ENCODE measurements at regions not wholly inside any gene's neighbourhood (a gene's known extent, or its start where the extent isn't known, plus 50 kb on each side); places are given as distances from the start of the nearest gene placed in this dataset.

GRCh38 chr1:221396526-221396925 lies 345.4 kb downstream of the DUSP10 start:
- Histone ChIP-seq H3K27ac (no peak overlapping the region), H3K36me3 (replicated peaks) (no peaks in the 10 kb centered on the region), H3K4me3 (ENCODE audit: low read depth, low read length) (no peak overlapping the region), H3K27me3 (replicated peaks) (no peaks in the 10 kb centered on the region)
- in situ Hi-C loops (cut with HindIII; ENCODE audit: low pct_ligation_motif_present, low sequenced_read_pairs): no loop called here
- no peak for DNase-seq
- no peak for TF ChIP-seq CTCF (IDR thresholded peaks at IDR 0.05; ENCODE audit: low read depth, low read length, missing control alignments)

- DNase-seq: no peak
- in situ Hi-C loops (cut with HindIII; ENCODE audit: low pct_ligation_motif_present, low sequenced_read_pairs): no loop called here
- TF ChIP-seq CTCF (IDR thresholded peaks at IDR 0.05; ENCODE audit: low read depth, low read length, missing control alignments): no peak
- Histone ChIP-seq H3K36me3 (replicated peaks) (no peaks in the 10 kb centered on the region), H3K27ac (no peak overlapping the region), H3K4me3 (ENCODE audit: low read depth, low read length) (no peak overlapping the region), H3K27me3 (replicated peaks) (no peaks in the 10 kb centered on the region)
Measured at GRCh38 chr1:221397141-221397540, 344.7 kb downstream of the DUSP10 start.

GRCh38 chr1:221397606-221398005 lies 344.3 kb downstream of the DUSP10 start:
- no peak for TF ChIP-seq CTCF (IDR thresholded peaks at IDR 0.05; ENCODE audit: low read depth, low read length, missing control alignments)
- in situ Hi-C loops (cut with HindIII; ENCODE audit: low pct_ligation_motif_present, low sequenced_read_pairs): no loop called here
- DNase-seq: no peak
- H3K27ac ChIP-seq: no peak overlapping the region
- H3K4me3 ChIP-seq (ENCODE audit: low read depth, low read length): no peak overlapping the region
- H3K36me3 ChIP-seq (replicated peaks): no peaks in the 10 kb centered on the region
- H3K27me3 ChIP-seq (replicated peaks): no peaks in the 10 kb centered on the region

GRCh38 chr1:221405146-221405545 lies 336.7 kb downstream of the DUSP10 start:
- in situ Hi-C loops (cut with HindIII; ENCODE audit: low pct_ligation_motif_present, low sequenced_read_pairs): no loop called here
- no peak for TF ChIP-seq CTCF (IDR thresholded peaks at IDR 0.05; ENCODE audit: low read depth, low read length, missing control alignments)

GRCh38 chr1:221408117-221408803 lies 333.6 kb downstream of the DUSP10 start:
- no peak for DNase-seq
- Histone ChIP-seq H3K27ac (no peak overlapping the region), H3K36me3 (replicated peaks) (no peaks in the 10 kb centered on the region), H3K27me3 (replicated peaks) (no peaks in the 10 kb centered on the region), H3K4me3 (ENCODE audit: low read depth, low read length) (no peak overlapping the region)
- in situ Hi-C loops (cut with HindIII; ENCODE audit: low pct_ligation_motif_present, low sequenced_read_pairs): no loop called here
- no peak for TF ChIP-seq CTCF (IDR thresholded peaks at IDR 0.05; ENCODE audit: low read depth, low read length, missing control alignments)

More at GRCh38 chr1:221405146-221405545, 336.7 kb downstream of the DUSP10 start:
- H3K27me3 ChIP-seq (replicated peaks): no peaks in the 10 kb centered on the region
- no peak for DNase-seq
- H3K36me3 ChIP-seq (replicated peaks): no peaks in the 10 kb centered on the region
- H3K4me3 ChIP-seq (ENCODE audit: low read depth, low read length): no peak overlapping the region
- no peak overlapping the region for H3K27ac ChIP-seq

GRCh38 chr1:221411283-221411682 lies 330.6 kb downstream of the DUSP10 start:
- TF ChIP-seq CTCF (IDR thresholded peaks at IDR 0.05; ENCODE audit: low read depth, low read length, missing control alignments): no peak
- in situ Hi-C loops (cut with HindIII; ENCODE audit: low pct_ligation_motif_present, low sequenced_read_pairs): no loop called here
- Histone ChIP-seq H3K27me3 (replicated peaks) (no peaks in the 10 kb centered on the region), H3K36me3 (replicated peaks) (no peaks in the 10 kb centered on the region), H3K27ac (no peak overlapping the region), H3K4me3 (ENCODE audit: low read depth, low read length) (no peak overlapping the region)
- no peak for DNase-seq
